HG02973 (cell line): ENCODE measurements at regions not wholly inside any gene's neighbourhood (a gene's known extent, or its start where the extent isn't known, plus 50 kb on each side); places are given as distances from the start of the nearest gene placed in this dataset.

ENCODE experiments used
- ATAC-seq: cut with Tn5 transposase; IDR thresholded peaks from one replicate; pipeline ENCODE4 v1.9.1; 2021; ENCODE audit warnings: moderate library complexity; ENCODE audit not compliant: unreplicated experiment

- no peak for ATAC-seq
Measured at GRCh38 chrX:39972340-39972739, 125.4 kb downstream of the BCOR start.

- no peak for ATAC-seq
Measured at GRCh38 chrX:39973810-39974209, 123.9 kb downstream of the BCOR start.

DNA sequence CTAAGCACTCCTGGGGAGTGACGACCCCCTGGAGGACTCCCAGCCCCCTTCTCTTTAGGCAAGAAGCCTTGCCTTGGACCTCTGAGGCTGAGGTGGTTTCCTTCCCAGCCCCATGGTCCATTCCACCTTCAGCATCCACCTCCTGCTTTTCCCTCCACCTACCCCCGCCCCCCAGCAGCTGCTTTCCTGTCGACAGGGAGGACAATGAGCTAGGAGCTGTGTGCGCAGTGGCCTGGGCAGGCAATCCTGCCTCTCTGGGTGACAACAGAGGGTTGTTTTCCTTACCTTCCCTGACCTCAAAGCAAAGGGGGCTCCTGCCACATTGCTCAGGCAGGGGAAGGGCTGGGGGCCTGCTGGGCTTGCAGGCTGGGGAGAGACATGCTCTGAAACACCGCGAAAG lies 123.5 kb downstream of the BCOR start:
- ATAC-seq = no peak

DNA sequence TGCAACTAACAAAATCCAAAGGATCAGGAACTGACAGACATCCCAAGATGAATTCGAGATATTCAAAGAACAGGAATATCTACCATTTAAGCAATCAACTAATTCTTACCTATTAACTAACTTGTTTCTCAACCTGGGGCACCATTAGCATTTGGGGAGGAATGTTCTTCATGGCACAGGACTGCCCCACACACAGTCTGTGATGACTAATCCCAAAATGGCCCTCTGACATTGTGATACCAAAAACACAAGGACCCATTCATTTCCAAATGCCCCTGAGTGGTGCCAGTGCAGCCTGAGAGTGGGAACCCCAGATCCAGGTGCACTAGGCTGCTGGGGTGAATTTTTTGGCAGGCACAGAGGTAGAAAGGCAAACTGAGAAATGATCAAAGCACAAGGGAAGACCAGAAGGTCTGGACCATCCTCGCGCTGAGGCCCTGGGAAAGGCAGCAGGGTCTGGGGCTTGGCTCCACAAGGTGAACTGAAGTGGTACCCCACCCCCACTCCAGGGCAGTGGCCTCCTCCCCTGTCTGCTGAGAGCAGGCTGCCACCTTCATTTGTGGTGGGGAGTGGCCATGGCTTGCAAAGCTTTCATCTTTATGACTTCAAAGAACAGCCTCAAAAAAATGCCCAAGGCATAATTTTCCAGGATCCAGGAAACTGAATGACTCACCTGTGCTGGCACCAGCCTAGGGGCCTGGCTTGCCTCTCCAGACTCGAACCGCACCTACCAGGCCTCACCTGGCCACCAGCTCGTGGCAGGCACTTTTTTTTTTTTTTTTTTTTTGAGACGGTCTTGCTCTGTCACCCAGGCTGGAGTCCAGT lies 122.4 kb downstream of the BCOR start:
- ATAC-seq = no peak

DNA sequence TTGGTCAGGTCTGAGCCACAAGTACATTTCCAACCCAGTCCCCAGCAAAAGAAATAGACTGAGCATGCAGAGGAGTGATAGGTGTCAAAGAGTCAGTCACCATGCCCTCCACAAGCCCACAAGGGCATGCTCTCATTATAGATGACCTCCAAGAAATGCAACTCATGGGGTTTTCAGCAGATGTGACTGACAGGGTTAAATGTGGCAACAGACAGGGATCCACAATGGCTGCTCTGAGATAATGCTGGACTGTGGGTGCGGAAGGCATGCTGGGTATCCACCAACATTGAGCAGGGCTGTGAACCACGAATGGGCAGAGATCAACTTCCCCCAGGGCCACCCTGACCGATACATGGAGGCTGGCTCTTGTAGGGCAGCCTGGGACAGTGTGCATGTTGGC lies 115.8 kb downstream of the BCOR start:
- ATAC-seq = no peak

- no peak for ATAC-seq
Measured at GRCh38 chrX:39982948-39983347, 114.8 kb downstream of the BCOR start.

GRCh38 chrX:39983715-39984114 lies 114.0 kb downstream of the BCOR start:
- no peak for ATAC-seq

DNA sequence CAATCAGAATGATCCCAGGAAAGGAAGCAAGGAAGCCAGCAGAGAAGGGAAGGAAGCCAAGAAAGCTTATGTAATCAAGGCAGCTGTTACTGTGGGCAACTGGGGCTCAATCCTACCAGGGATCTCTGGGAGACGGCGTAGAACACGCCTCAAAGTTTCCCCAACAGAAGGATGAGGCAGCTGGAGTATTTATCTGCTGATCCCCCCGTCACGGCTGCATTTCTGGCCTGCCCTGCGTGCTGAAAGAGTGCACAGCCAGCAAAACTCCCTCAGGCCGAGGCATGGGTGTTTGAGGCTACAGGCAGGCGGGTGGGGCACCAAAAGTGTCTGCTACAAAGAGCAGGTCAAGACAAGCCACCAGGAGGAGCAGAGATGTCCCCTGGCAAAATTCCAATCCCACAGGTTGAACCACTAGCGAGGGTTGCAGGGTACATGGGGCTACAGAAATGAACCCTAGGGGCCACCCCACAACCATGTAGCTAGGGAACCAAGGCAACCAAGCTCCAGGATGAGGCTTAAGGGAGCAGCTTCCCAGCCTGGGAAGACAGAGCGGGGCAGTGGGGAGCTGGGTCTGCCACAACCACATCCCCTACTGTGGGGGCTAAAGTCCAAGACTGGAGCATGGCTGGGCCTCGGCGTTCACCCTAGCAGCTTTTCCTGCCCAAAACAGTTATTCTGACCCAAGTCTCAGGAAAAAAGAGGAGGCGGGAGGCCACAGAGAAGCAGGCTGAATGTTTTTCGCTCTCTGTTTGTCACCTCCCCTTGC lies 113.4 kb downstream of the BCOR start:
- ATAC-seq = no peak

GRCh38 chrX:39985071-39985470 lies 112.7 kb downstream of the BCOR start:
- no peak for ATAC-seq

DNA sequence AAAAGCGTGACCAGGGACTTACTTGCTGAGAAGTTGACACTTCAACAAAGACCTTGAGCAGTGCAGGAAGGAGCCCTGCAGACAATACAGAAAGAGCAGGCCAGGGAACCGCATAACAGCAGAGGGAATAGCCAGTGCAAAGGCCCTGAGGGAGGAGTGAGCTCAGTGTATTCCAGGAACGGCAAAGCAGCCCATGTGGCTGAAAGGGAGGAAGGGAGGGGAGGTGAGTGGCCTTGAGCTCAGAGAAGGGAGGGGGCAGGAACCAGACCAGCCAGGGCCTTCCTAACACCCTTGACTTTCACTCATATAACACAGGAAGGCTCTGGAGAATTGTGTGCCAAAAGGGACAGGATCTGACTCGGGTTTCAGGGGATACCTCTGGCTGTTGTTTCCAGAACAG lies 112.2 kb downstream of the BCOR start:
- ATAC-seq = no peak

DNA sequence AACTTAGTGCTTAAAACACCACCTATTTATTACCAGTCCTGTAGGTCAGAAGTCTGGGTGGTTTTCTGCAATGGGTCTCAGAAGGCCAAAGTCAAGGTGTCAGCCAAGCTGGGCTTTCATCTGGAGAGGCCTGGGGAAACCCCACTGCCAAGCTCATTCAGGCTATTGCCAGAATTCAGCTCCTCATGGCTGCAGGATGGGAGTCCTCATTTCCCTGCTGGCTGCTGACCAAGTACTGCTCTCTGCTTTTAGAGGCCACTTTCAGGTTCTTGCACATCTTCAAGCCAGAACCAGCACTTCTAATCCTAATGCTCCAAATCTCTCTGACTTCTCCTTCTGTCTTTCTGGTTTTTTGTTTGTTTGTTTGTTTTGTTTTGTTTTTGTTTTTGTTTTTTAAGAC lies 109.3 kb downstream of the BCOR start:
- no peak for ATAC-seq

GRCh38 chrX:39990388-39990787 lies 107.4 kb downstream of the BCOR start:
- no peak for ATAC-seq

GRCh38 chrX:39992300-39992699 lies 105.5 kb downstream of the BCOR start:
- ATAC-seq = no peak

DNA sequence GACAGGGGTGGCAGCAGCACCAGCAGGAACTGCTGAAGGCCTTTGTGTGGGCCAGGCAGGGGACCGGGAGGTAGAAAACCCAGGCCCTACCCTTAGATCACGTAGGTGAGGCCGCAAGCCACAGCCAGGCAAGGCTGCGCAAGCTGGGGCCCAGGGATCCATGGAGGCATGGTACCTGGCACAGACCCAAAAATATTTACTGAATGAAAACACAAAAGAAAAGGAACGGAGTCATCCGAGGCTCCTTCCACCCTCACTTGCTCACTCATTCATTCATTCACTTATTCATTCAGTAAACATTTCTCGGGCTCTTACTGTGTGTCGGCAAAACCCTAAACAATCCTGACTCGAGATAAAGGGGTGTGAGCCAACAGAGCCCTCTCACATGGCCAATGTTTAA lies 102.3 kb downstream of the BCOR start:
- ATAC-seq = no peak

- ATAC-seq = no peak
Measured at GRCh38 chrX:39996536-39996935, 101.2 kb downstream of the BCOR start.

DNA sequence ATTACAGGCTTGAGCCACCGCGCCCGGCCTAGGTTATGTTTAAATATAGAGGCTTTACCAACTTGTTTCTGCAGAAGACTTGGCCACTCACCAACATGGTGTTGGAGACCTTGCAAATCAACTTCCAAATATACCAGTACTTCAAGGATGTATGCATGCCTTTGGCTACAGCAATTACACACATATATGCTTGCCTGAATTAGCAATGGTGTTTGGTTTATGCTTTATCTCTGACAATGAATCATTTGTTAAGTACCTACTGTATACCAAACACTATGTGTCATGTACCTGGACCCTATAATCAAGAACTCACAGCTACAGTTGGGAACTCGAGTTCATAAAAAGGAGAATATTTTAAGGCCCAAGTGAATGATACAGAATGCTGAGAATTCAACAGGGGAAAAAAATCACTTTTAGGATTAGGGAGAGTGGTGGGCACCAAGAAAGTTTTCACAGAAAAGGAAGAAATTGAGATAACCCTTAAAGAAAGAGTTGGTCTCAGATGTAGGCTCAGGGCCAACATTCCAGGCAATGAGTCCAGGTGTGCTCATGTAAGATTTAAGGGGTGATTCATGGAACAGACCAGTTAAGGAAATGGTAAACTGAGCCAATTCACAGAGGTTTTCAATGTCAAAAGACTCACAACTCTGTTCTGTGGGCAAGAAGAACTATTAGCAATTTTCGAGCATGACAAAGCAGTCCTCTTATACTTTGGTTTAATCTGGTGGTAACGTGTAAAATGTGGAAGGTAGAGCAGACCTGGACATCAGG lies 98.9 kb downstream of the BCOR start:
- ATAC-seq = no peak
